Loucy (cell line): ENCODE measurements at regions not wholly inside any gene's neighbourhood (a gene's known extent, or its start where the extent isn't known, plus 50 kb on each side); places are given as distances from the start of the nearest gene placed in this dataset.

ENCODE experiments used
- CTCF ChIP-seq: fragments of 200-600 bp; sonication (generic); conservative IDR thresholded peaks from 2 replicates; pipeline ENCODE4 v1.5.1; 2014; ENCODE audit warnings: mild to moderate bottlenecking, antibody characterized with exemption, low read length
- EZH2phosphoT487 ChIP-seq: fragments of 200-600 bp; IDR thresholded peaks from 2 replicates; pipeline ENCODE4 v1.6.1; 2018; ENCODE audit warnings: antibody characterized with exemption, mild to moderate bottlenecking, moderate library complexity, borderline replicate concordance

- no peak for TF ChIP-seq CTCF
- TF ChIP-seq EZH2phosphoT487, result no peak
Measured at GRCh38 chr12:127980585-127980984, 286.4 kb upstream of the TMEM132C start.
